Hindlimb muscle (tissue), 1 donor: ENCODE measurements at regions not wholly inside any gene's neighbourhood (a gene's known extent, or its start where the extent isn't known, plus 50 kb on each side); places are given as distances from the start of the nearest gene placed in this dataset.

ENCODE experiments used
- DNase-seq: peaks from one replicate; pipeline ENCODE4 v3.0.0-alpha.2; 2013

DNA sequence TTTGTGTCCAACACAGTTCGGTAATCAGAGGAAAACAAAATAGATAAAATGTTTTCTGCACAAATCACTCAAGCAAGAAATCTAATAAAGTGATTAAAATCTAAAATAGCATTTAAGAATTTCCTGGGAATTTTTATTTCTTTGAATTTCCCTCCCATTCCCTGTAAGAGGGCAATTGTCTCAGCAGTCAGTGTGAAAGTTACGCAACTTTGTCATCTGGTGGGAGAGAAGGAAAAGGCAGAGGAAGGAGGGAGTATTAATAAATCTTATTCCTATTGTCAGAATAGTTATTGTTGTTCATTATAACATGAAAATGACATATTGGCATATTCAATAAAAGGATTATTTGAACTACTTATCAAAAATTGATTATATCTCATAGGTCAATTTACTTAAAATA lies 464.9 kb downstream of the PRKD1 start:
- DNase-seq = no peak

DNA sequence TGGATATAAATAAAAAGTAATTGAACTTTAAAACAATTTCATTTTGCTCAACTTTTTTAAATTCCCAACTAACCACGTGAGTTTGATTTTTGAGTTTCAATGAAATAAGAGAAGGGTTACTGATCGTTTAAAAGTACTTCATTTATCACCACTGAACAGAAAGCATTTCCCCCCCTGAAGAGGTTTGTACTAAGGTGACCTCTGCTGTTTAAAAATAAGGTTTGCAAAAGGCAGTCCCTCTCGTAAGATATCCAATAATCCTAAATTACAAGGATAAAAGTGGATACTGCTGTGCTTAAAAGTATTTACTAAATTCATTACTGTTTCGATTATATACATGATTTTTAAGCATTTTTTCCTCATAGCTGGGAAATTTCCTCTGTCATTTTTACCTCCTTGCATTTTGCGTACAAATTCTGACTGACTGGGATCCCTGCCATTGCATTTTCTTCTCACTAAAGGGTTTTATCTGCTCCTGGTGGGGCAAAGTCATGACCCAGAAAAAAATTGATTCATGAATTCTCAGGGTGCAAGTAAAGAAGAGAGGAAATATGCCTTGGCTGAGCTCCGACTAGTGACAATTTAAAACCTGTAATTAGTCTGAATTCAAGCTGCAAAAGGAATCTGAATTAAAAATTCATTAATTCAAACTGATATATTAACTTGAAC lies 463.8 kb downstream of the PRKD1 start:
- no peak for DNase-seq

DNA sequence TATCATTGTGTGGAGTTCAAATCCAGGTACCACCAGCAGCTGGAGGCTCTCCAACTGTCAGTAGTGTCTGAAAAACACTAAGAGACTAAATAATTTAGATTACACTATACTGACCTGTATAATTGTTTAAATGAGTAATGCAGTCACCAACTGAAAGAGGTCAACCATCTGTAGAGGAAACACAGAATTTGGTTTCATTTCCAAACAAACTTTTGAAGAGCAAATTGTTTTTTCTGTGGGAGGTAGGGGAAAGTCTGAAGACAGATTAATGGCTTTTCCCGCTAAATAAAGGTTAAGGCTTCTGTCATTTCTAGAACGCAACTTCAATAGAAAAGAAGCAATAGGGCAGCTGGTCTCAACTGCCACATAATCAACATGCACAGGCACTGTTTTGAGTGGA lies 462.6 kb downstream of the PRKD1 start:
- no peak for DNase-seq

DNA sequence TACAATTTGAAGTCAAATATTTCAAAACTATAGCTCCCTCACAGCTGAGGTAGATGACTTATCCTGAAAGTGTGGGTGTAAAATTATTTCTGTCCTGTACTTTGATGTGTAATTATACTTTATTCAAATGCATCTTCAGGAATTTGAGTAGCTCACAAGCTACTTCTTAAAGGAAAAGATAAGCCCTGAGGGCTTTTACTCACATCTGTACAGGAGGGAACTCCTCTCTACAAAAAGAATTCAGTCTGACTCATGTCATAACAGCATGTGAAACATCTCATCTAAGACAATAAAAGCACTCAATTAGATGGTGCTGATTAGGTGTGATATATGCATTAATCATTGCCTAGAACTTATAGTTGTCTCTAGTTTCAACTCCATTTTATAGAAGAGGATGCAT lies 452.0 kb downstream of the PRKD1 start:
- DNase-seq = no peak

DNA sequence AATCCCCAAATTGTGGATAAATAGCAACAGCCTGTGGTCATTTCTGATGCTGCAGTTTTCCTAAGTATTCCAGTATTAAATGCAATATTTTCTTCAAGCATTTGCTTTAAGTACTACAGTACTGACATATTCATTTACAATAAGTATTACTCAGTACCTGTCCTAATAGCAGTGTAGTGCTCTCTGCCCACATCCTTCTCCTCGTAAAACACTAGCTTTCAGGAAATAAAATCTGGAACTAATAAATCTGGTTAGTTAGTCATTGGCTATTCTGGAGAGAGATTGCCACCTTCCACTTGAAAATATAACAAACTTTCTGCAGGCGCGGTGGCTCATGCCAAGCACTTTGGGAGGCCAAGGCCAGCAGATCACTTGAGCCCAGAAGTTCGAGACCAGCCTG lies 441.5 kb downstream of the PRKD1 start:
- DNase-seq = no peak

DNA sequence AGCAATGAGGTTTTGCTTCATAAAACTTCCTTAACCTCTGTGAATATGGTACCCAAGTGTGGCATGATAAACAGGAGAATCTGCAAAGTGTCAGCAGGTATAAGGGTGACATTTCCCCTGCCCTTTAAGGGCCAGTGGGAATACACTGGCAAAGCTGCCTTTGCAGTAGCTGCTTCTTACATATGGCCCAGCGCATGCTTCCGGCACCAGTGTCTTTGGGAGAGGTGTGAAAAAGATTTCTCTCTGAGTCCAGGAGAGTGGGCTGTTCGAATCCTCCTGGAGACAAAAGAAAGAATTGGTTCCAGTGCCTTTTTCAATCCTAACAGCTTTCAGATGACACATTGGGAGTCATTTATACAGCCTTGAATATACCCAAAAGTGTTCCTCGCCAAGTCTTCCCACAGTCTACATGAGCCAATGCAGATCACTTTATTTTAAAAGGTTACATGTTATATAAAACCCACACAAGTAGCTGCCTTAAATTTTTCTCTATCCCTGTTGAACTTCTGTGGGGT lies 437.7 kb downstream of the PRKD1 start:
- no peak for DNase-seq

DNA sequence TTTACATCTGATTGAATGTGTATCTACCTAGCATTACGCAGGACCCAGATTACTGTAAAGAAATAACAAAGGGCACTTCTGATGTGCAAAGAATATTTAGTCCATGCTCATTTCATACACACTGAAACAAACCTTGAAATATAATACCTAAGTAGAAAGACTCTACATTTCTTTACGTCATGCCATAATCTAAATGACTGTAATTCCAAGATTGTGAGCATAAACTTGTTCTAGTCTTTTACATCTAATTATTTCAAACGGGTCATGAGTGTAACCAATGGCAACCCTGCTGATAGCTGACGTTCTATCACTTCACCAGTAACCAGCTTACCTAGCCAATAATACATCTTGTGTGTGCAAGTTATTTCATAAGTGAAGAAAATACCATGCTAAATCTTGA lies 433.8 kb downstream of the PRKD1 start:
- no peak for DNase-seq

DNA sequence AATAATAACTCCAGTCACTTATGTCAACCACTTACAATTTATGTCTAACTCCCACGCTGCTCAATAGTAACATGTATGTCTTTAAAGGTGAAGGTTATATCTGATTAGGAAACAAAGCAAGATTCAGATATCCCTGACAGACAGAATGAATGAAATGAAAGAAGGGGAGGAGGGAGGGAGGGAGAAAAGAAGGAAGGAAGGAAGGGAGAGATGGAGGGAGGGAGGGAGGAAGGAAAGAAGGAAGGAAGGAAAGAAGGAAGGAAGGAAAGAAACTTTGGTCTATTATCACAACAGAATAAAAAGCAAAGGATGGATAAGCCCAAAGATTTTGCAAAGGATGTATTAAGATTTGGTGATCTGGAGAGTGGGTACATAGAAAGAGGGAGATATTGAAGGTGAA lies 433.3 kb downstream of the PRKD1 start:
- no peak for DNase-seq

DNA sequence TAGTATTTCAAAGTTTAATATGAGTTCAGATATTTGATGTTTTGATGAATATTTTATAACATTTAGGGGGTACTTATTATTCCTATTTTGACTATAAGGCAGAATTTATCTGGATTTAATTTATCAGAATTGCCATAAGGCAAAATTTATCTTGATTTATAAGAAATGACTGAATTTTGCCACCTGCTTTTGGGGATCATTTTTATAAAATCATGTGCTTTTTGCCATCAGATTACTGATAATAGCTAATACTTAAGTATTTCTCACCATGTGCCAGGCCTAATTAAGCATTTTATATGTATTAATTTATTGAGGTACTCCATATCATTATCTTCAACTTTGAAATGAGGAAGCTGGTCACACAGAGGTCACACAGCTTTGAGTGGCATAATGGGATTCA lies 423.7 kb downstream of the PRKD1 start:
- no peak for DNase-seq

DNA sequence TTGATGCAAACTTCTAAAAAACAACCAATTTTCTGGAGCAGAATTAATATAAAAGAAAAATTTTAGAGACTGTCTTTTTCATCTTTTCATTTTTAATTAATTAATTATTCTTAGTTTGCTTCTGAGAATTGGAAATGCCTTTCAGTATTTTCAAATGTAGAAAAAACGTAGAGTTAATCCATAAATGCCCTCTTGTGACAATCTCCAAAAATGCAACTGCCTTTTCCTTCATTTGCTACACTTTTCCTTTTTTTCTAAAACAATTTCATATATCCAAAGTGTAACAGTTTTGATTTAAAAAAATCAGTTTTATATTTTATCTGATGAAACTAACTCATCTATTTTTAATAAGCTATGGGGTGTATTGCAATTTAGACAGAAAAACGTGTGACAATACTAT lies 409.3 kb downstream of the PRKD1 start:
- DNase-seq = no peak

DNA sequence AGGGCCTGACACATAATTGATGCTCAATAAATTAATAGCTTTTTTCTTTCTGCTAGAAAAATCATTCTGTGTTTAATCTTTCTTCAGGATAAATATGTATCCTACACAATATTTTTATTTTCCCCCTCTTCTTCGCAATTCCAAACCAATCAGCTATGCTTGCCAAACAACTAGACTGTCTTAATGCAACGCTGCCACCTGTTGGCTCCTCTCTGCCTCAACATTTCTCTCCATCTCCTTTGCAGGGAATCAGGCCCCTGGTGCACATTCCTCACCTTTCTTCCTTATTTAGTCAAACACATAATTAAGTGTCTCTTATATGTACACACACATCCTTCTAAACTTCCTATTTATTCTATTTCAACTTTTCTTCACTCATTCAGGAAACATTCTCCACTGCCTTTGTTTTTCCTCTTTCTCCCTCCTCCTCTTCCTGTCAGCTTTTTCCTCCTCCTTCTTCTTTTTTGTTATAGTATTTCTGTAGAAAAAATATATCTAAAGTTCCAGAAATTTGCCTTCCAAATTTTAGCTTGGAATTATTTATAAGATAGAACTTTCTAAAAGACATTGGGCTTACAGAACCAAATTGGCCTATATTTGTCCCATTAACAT lies 406.0 kb downstream of the PRKD1 start:
- no peak for DNase-seq
